GM18526 (cell line): ENCODE measurements at regions not wholly inside any gene's neighbourhood (a gene's known extent, or its start where the extent isn't known, plus 50 kb on each side); places are given as distances from the start of the nearest gene placed in this dataset.

Experiments used
- POLR2A ChIP-seq: IDR thresholded peaks from 3 replicates; pipeline ENCODE4 v1.6.1; 2011; ENCODE audit not compliant: insufficient read length; ENCODE audit errors: extremely low read depth

GRCh38 chr6:87791982-87792381, 89.9 kb upstream of the AKIRIN2 start:
- no peak for TF ChIP-seq POLR2A

- no peak for TF ChIP-seq POLR2A
These were observed 89.5 kb upstream of the AKIRIN2 start for GRCh38 chr6:87791485-87791884.

GRCh38 chr6:87791029-87791428, 89.0 kb upstream of the AKIRIN2 start:
- TF ChIP-seq POLR2A: no peak

- no peak for TF ChIP-seq POLR2A
These were observed 87.9 kb upstream of the AKIRIN2 start for GRCh38 chr6:87789900-87790290.

- no peak for TF ChIP-seq POLR2A
These were observed 87.3 kb upstream of the AKIRIN2 start for GRCh38 chr6:87789198-87789899.

GRCh38 chr6:87788141-87788540, 86.1 kb upstream of the AKIRIN2 start:
- TF ChIP-seq POLR2A: no peak

- no peak for TF ChIP-seq POLR2A
These were observed 83.3 kb upstream of the AKIRIN2 start for GRCh38 chr6:87785229-87785862.

GRCh38 chr6:87784690-87785089, 82.7 kb upstream of the AKIRIN2 start:
- TF ChIP-seq POLR2A: no peak

GRCh38 chr6:87784051-87784450, 82.0 kb upstream of the AKIRIN2 start:
- TF ChIP-seq POLR2A: no peak

GRCh38 chr6:87779542-87779941, 77.5 kb upstream of the AKIRIN2 start:
- no peak for TF ChIP-seq POLR2A

- no peak for TF ChIP-seq POLR2A
These were observed 70.8 kb upstream of the AKIRIN2 start for GRCh38 chr6:87772597-87773530.

GRCh38 chr6:87767478-87767877, 65.4 kb upstream of the AKIRIN2 start:
- TF ChIP-seq POLR2A: no peak

- TF ChIP-seq POLR2A: no peak
These were observed 64.2 kb upstream of the AKIRIN2 start for GRCh38 chr6:87766211-87766610.

GRCh38 chr6:87763901-87764300, 61.9 kb upstream of the AKIRIN2 start:
- TF ChIP-seq POLR2A: no peak

- TF ChIP-seq POLR2A: no peak
These were observed 61.2 kb upstream of the AKIRIN2 start for GRCh38 chr6:87763276-87763675.

- TF ChIP-seq POLR2A: no peak
These were observed 60.1 kb upstream of the AKIRIN2 start for GRCh38 chr6:87762116-87762515.
